SK-N-SH (cell line): ENCODE measurements at regions not wholly inside any gene's neighbourhood (a gene's known extent, or its start where the extent isn't known, plus 50 kb on each side); places are given as distances from the start of the nearest gene placed in this dataset.
A peak's percentile ranks its signal among the peaks of the same experiment; 100 is the strongest.

ENCODE experiments used
- CTCF ChIA-PET: fragments of 300-600, 350-600 bp; formaldehyde crosslinking; extraction: SDS; loops from one replicate; lab custom pipeline; 2021; lab: Yijun Ruan, JAX
- POLR2A ChIA-PET: fragments of 350-600 bp; sonication (Branson Sonifier 250); formaldehyde crosslinking; extraction: SDS; loops from one replicate; lab custom pipeline; 2020; ENCODE audit warnings: antibody characterized with exemption, inconsistent platforms; lab: Yijun Ruan, JAX
- DNase-seq: peaks from one replicate; pipeline ENCODE4 v3.0.0; 2012
- H2AFZ ChIP-seq: fragments of 200-600 bp; sonication (generic); 2 replicates; pipeline ENCODE4 v1.8.1; 2016; ENCODE audit warnings: antibody characterized with exemption, mild to moderate bottlenecking, low read depth
- H3F3A ChIP-seq: fragments of 200-600 bp; sonication (generic); replicated peaks from 2 replicates; pipeline ENCODE3; 2016; ENCODE audit warnings: antibody characterized with exemption, mild to moderate bottlenecking; ENCODE audit not compliant: insufficient read depth
- H3K27ac ChIP-seq, 2 experiments: fragments of 200-500 bp in 1 of 2; fragments of 200-600 bp in 1 of 2; sonication (Bioruptor generic) in 1 of 2; sonication (generic), shearing (Covaris generic) in 1 of 2; 2 replicates each; pipeline versions ENCODE4 v1.5.1 to v1.6.1; 2014 to 2016; ENCODE audit warnings: low read depth in 2 of 2, inconsistent platforms in 1 of 2, low read length in 1 of 2, mild to moderate bottlenecking in 1 of 2, mixed read lengths in 1 of 2
- H3K27me3 ChIP-seq: fragments of 200-600 bp; sonication (generic), shearing (Covaris generic); 2 replicates; pipeline ENCODE4 v1.6.1; 2016; ENCODE audit warnings: mixed run types; ENCODE audit not compliant: insufficient read depth
- H3K36me3 ChIP-seq, 2 experiments: fragments of 200-500 bp in 1 of 2; fragments of 200-600 bp in 1 of 2; sonication (Bioruptor generic) in 1 of 2; sonication (generic) in 1 of 2; replicated peaks in 1 of 2; 2 replicates each; pipeline versions ENCODE3 to v1.5.1; 2014 to 2016; ENCODE audit warnings: low read length in 1 of 2, mild to moderate bottlenecking in 1 of 2; ENCODE audit not compliant: insufficient read depth in 2 of 2, control insufficient read depth in 1 of 2
- H3K4me1 ChIP-seq, 2 experiments: fragments of 200-500 bp in 1 of 2; fragments of 200-600 bp in 1 of 2; sonication (Bioruptor generic) in 1 of 2; sonication (generic), shearing (Covaris generic) in 1 of 2; 2 replicates each; pipeline versions ENCODE4 v1.5.1 to v1.6.1; 2014 to 2016; ENCODE audit warnings: low read depth in 1 of 2, low read length in 1 of 2, mixed run types in 1 of 2; ENCODE audit not compliant: insufficient read depth in 2 of 2, control insufficient read depth in 1 of 2
- H3K4me2 ChIP-seq: fragments of 200-600 bp; sonication (generic), shearing (Covaris generic); 2 replicates; pipeline ENCODE4 v1.6.1; 2017; ENCODE audit warnings: mixed run types
- H3K4me3 ChIP-seq, 2 experiments: fragments of 200-500 bp in 1 of 2; fragments of 200-600 bp in 1 of 2; sonication (Bioruptor generic) in 1 of 2; sonication (generic), shearing (Covaris generic) in 1 of 2; 2 replicates each; pipeline versions ENCODE4 v1.5.1 to v1.8.1; 2014 to 2016; ENCODE audit warnings: low read depth in 2 of 2, inconsistent platforms in 1 of 2, low read length in 1 of 2, mild to moderate bottlenecking in 1 of 2, mixed read lengths in 1 of 2, moderate library complexity in 1 of 2
- H3K79me2 ChIP-seq: fragments of 200-600 bp; sonication (generic); 2 replicates; pipeline ENCODE4 v1.8.1; 2017; ENCODE audit warnings: mild to moderate bottlenecking; ENCODE audit not compliant: insufficient read depth
- H3K9ac ChIP-seq: fragments of 200-600 bp; sonication (generic); 2 replicates; pipeline ENCODE4 v1.6.1; 2017; ENCODE audit warnings: mixed run types
- H3K9me2 ChIP-seq: fragments of 200-600 bp; sonication (generic); 2 replicates; pipeline ENCODE4 v1.6.1; 2017; ENCODE audit warnings: mixed run types
- H3K9me3 ChIP-seq: fragments of 200-600 bp; sonication (generic); 2 replicates; pipeline ENCODE4 v1.6.1; 2017; ENCODE audit warnings: mixed run types, mild to moderate bottlenecking, moderate library complexity
- H4K20me1 ChIP-seq: fragments of 200-600 bp; sonication (generic); 2 replicates; pipeline ENCODE4 v1.6.1; 2017; ENCODE audit warnings: mild to moderate bottlenecking, mixed run types; ENCODE audit not compliant: insufficient read depth
- CHD2 ChIP-seq: fragments of 150-350 bp; IDR thresholded peaks from 2 replicates; pipeline ENCODE4 v1.6.1; 2018; ENCODE audit warnings: low read length; ENCODE audit not compliant: partially characterized antibody
- CTCF ChIP-seq: fragments of 200-600 bp; sonication (generic); IDR thresholded peaks from 2 replicates; pipeline ENCODE4 v1.6.1; 2017; ENCODE audit warnings: antibody characterized with exemption, mild to moderate bottlenecking, moderate library complexity
- ELF1 ChIP-seq: IDR thresholded peaks from 2 replicates; pipeline ENCODE4 v1.4.0; 2012
- EZH2phosphoT487 ChIP-seq: fragments of 200-600 bp; sonication (generic); IDR thresholded peaks from 2 replicates; pipeline ENCODE4 v1.6.1; 2017; ENCODE audit warnings: low read depth, mixed run types, mild to moderate bottlenecking, antibody characterized with exemption, moderate library complexity, borderline replicate concordance
- FOSL2 ChIP-seq: IDR thresholded peaks from 2 replicates; pipeline ENCODE4 v1.4.0; 2012; ENCODE audit warnings: low read depth, mild to moderate bottlenecking, moderate library complexity, borderline replicate concordance
- FOXM1 ChIP-seq: IDR thresholded peaks from 2 replicates; pipeline ENCODE4 v1.4.0; 2012; ENCODE audit warnings: low read depth, mild to moderate bottlenecking
- GATA2 ChIP-seq: sonication (generic); formaldehyde crosslinking; IDR thresholded peaks from 2 replicates; pipeline ENCODE4 v1.5.0; 2020; ENCODE audit warnings: mild to moderate bottlenecking, missing genetic modification reagents
- MAX ChIP-seq: IDR thresholded peaks from 2 replicates; pipeline ENCODE4 v1.4.0; 2012; ENCODE audit warnings: low read depth
- MEF2A ChIP-seq: IDR thresholded peaks from 2 replicates; pipeline ENCODE4 v1.4.0; 2012; ENCODE audit warnings: low read depth, borderline replicate concordance
- MXI1 ChIP-seq: IDR thresholded peaks from 2 replicates; pipeline ENCODE4 v1.6.1; 2012; ENCODE audit warnings: mild to moderate bottlenecking, low read depth, low read length, improper control_type of control experiment
- NFIC ChIP-seq: IDR thresholded peaks from 2 replicates; pipeline ENCODE4 v1.4.0; 2012; ENCODE audit warnings: borderline replicate concordance
- NRF1 ChIP-seq: IDR thresholded peaks from 2 replicates; pipeline ENCODE4 v1.6.1; 2012; ENCODE audit warnings: low read depth, mild to moderate bottlenecking, low read length
- PBX3 ChIP-seq: IDR thresholded peaks from 2 replicates; pipeline ENCODE4; 2012
- POLR2AphosphoS5 ChIP-seq: IDR thresholded peaks from 2 replicates; pipeline ENCODE4 v1.6.1; 2012; ENCODE audit warnings: low read depth, low read length
- RCOR1 ChIP-seq: fragments of 150-350 bp; IDR thresholded peaks from 2 replicates; pipeline ENCODE4 v1.6.1; 2017; ENCODE audit warnings: antibody characterized with exemption, low read length
- RFX5 ChIP-seq: IDR thresholded peaks from 2 replicates; pipeline ENCODE4 v1.6.1; 2012; ENCODE audit warnings: mild to moderate bottlenecking, improper control_type of control experiment, low read length
- RXRA ChIP-seq: IDR thresholded peaks from 2 replicates; pipeline ENCODE4 v1.4.0; 2012; ENCODE audit warnings: low read depth, mild to moderate bottlenecking, borderline replicate concordance
- SIN3A ChIP-seq: IDR thresholded peaks from 2 replicates; pipeline ENCODE4 v1.6.1; 2012; ENCODE audit warnings: low read depth, mild to moderate bottlenecking, low read length, moderate library complexity, borderline replicate concordance
- TEAD4 ChIP-seq: IDR thresholded peaks from 2 replicates; pipeline ENCODE4 v1.4.0; 2012; ENCODE audit warnings: mild to moderate bottlenecking, borderline replicate concordance; ENCODE audit not compliant: insufficient read depth
- USF1 ChIP-seq: IDR thresholded peaks from 2 replicates; pipeline ENCODE4 v1.4.0; 2012; ENCODE audit warnings: low read depth, borderline replicate concordance
- ZBTB33 ChIP-seq: IDR thresholded peaks from 2 replicates; pipeline ENCODE4 v1.4.0; 2012; ENCODE audit warnings: low read depth, borderline replicate concordance
- WGBS: methylation state at CpG from one replicate; pipeline ENCODE4 v1.1.6; 2017; ENCODE audit warnings: low lambda C conversion rate; 5-methylcytosine and 5-hydroxymethylcytosine counted together

- no peak for DNase-seq
- Histone ChIP-seq H2AFZ (no peak overlapping the region), H3K79me2 (no peaks in the 10 kb centered on the region), H4K20me1 (no peaks in the 10 kb centered on the region), H3F3A (no peaks in the 10 kb centered on the region), H3K4me1 (peaks cover 0 to 17% of the 10 kb centered on the region in 2 experiments; a peak in 2 of 4 replicates), H3K9ac (no peak overlapping the region), H3K27me3 (no peaks in the 10 kb centered on the region), H3K27ac (peak overlapping the region in 1 of 2 experiments; percentile 93; a peak in 1 of 4 replicates), H3K9me2 (no peaks in the 10 kb centered on the region; the same call in 1 of the 2 replicates), H3K36me3 (no peaks in the 10 kb centered on the region), H3K4me2 (no peak overlapping the region), H3K4me3 (no peak overlapping the region), H3K9me3 (no peaks in the 10 kb centered on the region)
- TF ChIP-seq USF1 (no peak), CHD2 (no peak), NRF1 (no peak), SIN3A (no peak), PBX3 (no peak), GATA2 (no peak), POLR2AphosphoS5 (no peak), RXRA (no peak), FOSL2 (no peak)
- ChIA-PET POLR2A (no interaction called here), CTCF (interaction anchor here (0.6 to 1.6 kb wide), 5 partner anchors 12 to 1141 kb away, joined by 3 to 5 read pairs (median 3); no protein-coding TSS in a partner anchor)
- 8% methylated on average over 4 of the region's 4 CpGs for WGBS
These were observed 278.7 kb upstream of the KLHL29 start for GRCh38 chr2:23106242-23106785.

- no peak overlapping the region for H3K4me2 ChIP-seq
- no peak overlapping the region for H3K4me3 ChIP-seq
- ChIA-PET CTCF (interaction anchor here (0.7 to 1.6 kb wide), 6 partner anchors 11 to 243 kb away, joined by 3 to 5 read pairs (median 3); no protein-coding TSS in a partner anchor), POLR2A (interaction anchor here (0.7 kb wide), 1 partner anchor 940 kb away, joined by 4 read pairs; the partner anchor contains the start of gene WDCP)
- peaks cover 0 to 17% of the 10 kb centered on the region in 2 experiments; a peak in 2 of 4 replicates for H3K4me1 ChIP-seq
- H3K27ac ChIP-seq, result peak overlapping the region in 1 of 2 experiments; percentile 93; a peak in 2 of 4 replicates
- no peaks in the 10 kb centered on the region for H3K36me3 ChIP-seq
- no peaks in the 10 kb centered on the region for H3K79me2 ChIP-seq
- no peaks in the 10 kb centered on the region for H3F3A ChIP-seq
- WGBS, result 5% methylated on average over 4 of the region's 4 CpGs
- no peaks in the 10 kb centered on the region; the same call in 1 of the 2 replicates for H3K9me2 ChIP-seq
- H3K9ac ChIP-seq, result no peak overlapping the region
- peak; percentile 63 for DNase-seq
- H3K9me3 ChIP-seq, result no peaks in the 10 kb centered on the region
- H4K20me1 ChIP-seq, result no peaks in the 10 kb centered on the region
- H2AFZ ChIP-seq, result no peak overlapping the region
- no peaks in the 10 kb centered on the region for H3K27me3 ChIP-seq
- TF ChIP-seq TEAD4 (peak; percentile 21; the same call in 1 of the 2 replicates), ZBTB33 (no peak), MAX (no peak), NFIC (peak; percentile 9; the same call in 1 of the 2 replicates), RXRA (no peak), RFX5 (no peak), RCOR1 (peak; percentile 99), GATA2 (peak; percentile 96), SIN3A (no peak), EZH2phosphoT487 (no peak), POLR2AphosphoS5 (peak; percentile 34; the same call in 1 of the 2 replicates), CTCF (no peak), FOXM1 (no peak), ELF1 (no peak), MXI1 (peak; percentile 99), MEF2A (no peak)
These were observed 277.5 kb upstream of the KLHL29 start for GRCh38 chr2:23107327-23107941.
